LNCAP (cell line): ENCODE measurements at regions not wholly inside any gene's neighbourhood (a gene's known extent, or its start where the extent isn't known, plus 50 kb on each side); places are given as distances from the start of the nearest gene placed in this dataset.

Experiments
- CTCF ChIP-seq: fragments of 450-650 bp; IDR thresholded peaks from 2 replicates; pipeline ENCODE4 v1.5.1; 2017; ENCODE audit warnings: mild to moderate bottlenecking

- no peak for TF ChIP-seq CTCF
Measured at GRCh38 chr13:71067165-71067815, 799.7 kb downstream of the DACH1 start.

- no peak for TF ChIP-seq CTCF
Measured at GRCh38 chr13:71056581-71056980, 810.4 kb downstream of the DACH1 start.

GRCh38 chr13:71055644-71056043, 811.4 kb downstream of the DACH1 start:
- no peak for TF ChIP-seq CTCF

GRCh38 chr13:71055047-71055446, 812.0 kb downstream of the DACH1 start:
- TF ChIP-seq CTCF = no peak

GRCh38 chr13:71054358-71054757, 812.6 kb downstream of the DACH1 start:
- TF ChIP-seq CTCF = no peak

- no peak for TF ChIP-seq CTCF
Measured at GRCh38 chr13:71051573-71051972, 815.4 kb downstream of the DACH1 start.

GRCh38 chr13:71046360-71047079, 820.5 kb downstream of the DACH1 start:
- no peak for TF ChIP-seq CTCF
